GM12875 (cell line): ENCODE measurements at regions not wholly inside any gene's neighbourhood (a gene's known extent, or its start where the extent isn't known, plus 50 kb on each side); places are given as distances from the start of the nearest gene placed in this dataset.

Experiments
- H3K4me3 ChIP-seq: one replicate; pipeline ENCODE4 v1.5.1; 2011; ENCODE audit warnings: low read depth, low read length, control low read depth
- CTCF ChIP-seq: IDR thresholded peaks from 2 replicates; pipeline ENCODE4 v1.5.1; 2011; ENCODE audit warnings: low read depth, mild to moderate bottlenecking, control low read depth, inconsistent platforms, low read length, moderate library complexity, borderline replicate concordance; ENCODE audit not compliant: insufficient read depth

- H3K4me3 ChIP-seq = no peak overlapping the region
- no peak for TF ChIP-seq CTCF
Measured at GRCh38 chr2:12950174-12950573, 233.4 kb downstream of the TRIB2 start.

GRCh38 chr2:12950957-12951656 is 234.4 kb downstream of the TRIB2 start:
- no peak for TF ChIP-seq CTCF
- H3K4me3 ChIP-seq = no peak overlapping the region

GRCh38 chr2:12951657-12951973 is 234.9 kb downstream of the TRIB2 start:
- H3K4me3 ChIP-seq = no peak overlapping the region
- no peak for TF ChIP-seq CTCF

GRCh38 chr2:12953596-12953995 is 236.9 kb downstream of the TRIB2 start:
- no peak for TF ChIP-seq CTCF
- no peak overlapping the region for H3K4me3 ChIP-seq

- TF ChIP-seq CTCF = no peak
- no peak overlapping the region for H3K4me3 ChIP-seq
Measured at GRCh38 chr2:12955864-12956263, 239.1 kb downstream of the TRIB2 start.

- no peak overlapping the region for H3K4me3 ChIP-seq
- no peak for TF ChIP-seq CTCF
Measured at GRCh38 chr2:12957251-12957650, 240.5 kb downstream of the TRIB2 start.

- no peak for TF ChIP-seq CTCF
- no peak overlapping the region for H3K4me3 ChIP-seq
Measured at GRCh38 chr2:12959935-12960334, 243.2 kb downstream of the TRIB2 start.
